Lower leg skin (tissue), 4 donors: ENCODE measurements at regions not wholly inside any gene's neighbourhood (a gene's known extent, or its start where the extent isn't known, plus 50 kb on each side); places are given as distances from the start of the nearest gene placed in this dataset.

Experiments used
- DNase-seq, 2 donors: peaks; one replicate each; pipeline ENCODE4 v3.0.0-alpha.2; 2019; ENCODE audit warnings: low spot score in 2 of 2
- H3K4me3 ChIP-seq: fragments of 200-600 bp; sonication (generic); 2 replicates; pipeline ENCODE4 v1.5.1; 2017; ENCODE audit warnings: mild to moderate bottlenecking, low read depth; ENCODE audit not compliant: poor library complexity, severe bottlenecking
- POLR2A ChIP-seq, 2 donors: fragments of 450-650 bp; IDR thresholded peaks; one replicate each; pipeline ENCODE4 v1.6.1; 2016 to 2017; ENCODE audit warnings: antibody characterized with exemption in 2 of 2, mild to moderate bottlenecking in 1 of 2, moderate library complexity in 1 of 2
- WGBS, 2 donors: methylation state at CpG; one replicate each; pipeline ENCODE4 v1.1.5; 2018; 5-methylcytosine and 5-hydroxymethylcytosine counted together
- intact Hi-C: fragments of 100-400 bp; cut with DNase I; formaldehyde crosslinking; loops from one replicate; pipeline ENCODE4 v1.15.0; 2023; ENCODE audit warnings: low total_unique reads
- TF ChIP-seq, protein P1 (sequence below), 3 donors: fragments of 450-650 bp; IDR thresholded peaks; one replicate each; pipeline ENCODE4 v1.5.1; 2016; ENCODE audit warnings: antibody characterized with exemption in 3 of 3, mild to moderate bottlenecking in 3 of 3, moderate library complexity in 2 of 3

GRCh38 chr6:43876602-43877001, 106.6 kb downstream of the VEGFA start:
- WGBS, 2 donors = 83 to 85% methylated on average over 4 of the region's 4 CpGs
- intact Hi-C loops = no loop called here
- no peak for TF ChIP-seq POLR2A (IDR thresholded peaks at IDR 0.05)
- TF ChIP-seq, protein P1, sequence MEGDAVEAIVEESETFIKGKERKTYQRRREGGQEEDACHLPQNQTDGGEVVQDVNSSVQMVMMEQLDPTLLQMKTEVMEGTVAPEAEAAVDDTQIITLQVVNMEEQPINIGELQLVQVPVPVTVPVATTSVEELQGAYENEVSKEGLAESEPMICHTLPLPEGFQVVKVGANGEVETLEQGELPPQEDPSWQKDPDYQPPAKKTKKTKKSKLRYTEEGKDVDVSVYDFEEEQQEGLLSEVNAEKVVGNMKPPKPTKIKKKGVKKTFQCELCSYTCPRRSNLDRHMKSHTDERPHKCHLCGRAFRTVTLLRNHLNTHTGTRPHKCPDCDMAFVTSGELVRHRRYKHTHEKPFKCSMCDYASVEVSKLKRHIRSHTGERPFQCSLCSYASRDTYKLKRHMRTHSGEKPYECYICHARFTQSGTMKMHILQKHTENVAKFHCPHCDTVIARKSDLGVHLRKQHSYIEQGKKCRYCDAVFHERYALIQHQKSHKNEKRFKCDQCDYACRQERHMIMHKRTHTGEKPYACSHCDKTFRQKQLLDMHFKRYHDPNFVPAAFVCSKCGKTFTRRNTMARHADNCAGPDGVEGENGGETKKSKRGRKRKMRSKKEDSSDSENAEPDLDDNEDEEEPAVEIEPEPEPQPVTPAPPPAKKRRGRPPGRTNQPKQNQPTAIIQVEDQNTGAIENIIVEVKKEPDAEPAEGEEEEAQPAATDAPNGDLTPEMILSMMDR (IDR thresholded peaks at IDR 0.05) = no peak

DNA sequence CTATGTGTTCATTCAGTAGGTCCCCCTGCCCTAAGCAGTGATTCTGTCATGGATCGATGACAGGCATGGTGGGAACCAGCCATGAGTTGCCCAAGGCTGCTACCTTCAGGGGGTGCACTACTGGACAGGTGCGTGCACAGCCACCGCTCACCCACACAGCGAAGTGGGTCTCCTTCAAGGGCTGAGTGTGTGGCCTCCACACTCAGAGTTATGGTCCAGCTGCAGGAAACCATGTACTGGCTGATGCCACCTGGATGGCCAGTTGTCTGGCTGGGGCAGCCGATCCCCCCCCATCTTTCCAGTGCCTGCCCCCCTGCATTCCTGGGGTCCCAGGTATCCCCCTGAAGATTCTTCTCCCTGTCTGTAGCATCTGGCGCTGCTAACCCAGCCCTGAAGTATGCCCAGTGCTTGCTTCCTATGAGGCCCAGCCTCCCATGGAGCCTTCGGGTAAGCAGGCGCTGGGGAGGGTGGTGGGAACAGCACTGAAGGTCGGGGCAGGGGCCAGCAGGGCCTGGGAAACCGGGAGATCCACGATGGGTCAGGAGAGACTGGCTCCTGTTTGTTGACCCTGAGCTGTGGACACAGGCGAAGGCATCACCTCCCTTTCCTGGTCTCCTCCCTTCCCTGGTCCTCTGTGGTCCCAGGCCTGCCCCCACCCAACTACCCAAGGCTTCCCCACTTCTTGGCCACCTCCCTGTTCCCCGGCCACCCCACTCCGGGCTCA, 106.0 kb downstream of the VEGFA start:
- WGBS, 2 donors = 83 to 93% methylated on average over 14 of the region's 14 CpGs
- intact Hi-C loops = no loop called here
- H3K4me3 ChIP-seq = no peak overlapping the region
- DNase-seq = no peak
- TF ChIP-seq POLR2A (IDR thresholded peaks at IDR 0.05) = no peak
- TF ChIP-seq, protein P1 (IDR thresholded peaks at IDR 0.05) = no peak

More at GRCh38 chr6:43876602-43877001, 106.6 kb downstream of the VEGFA start:
- DNase-seq = no peak
- no peak overlapping the region for H3K4me3 ChIP-seq

DNA sequence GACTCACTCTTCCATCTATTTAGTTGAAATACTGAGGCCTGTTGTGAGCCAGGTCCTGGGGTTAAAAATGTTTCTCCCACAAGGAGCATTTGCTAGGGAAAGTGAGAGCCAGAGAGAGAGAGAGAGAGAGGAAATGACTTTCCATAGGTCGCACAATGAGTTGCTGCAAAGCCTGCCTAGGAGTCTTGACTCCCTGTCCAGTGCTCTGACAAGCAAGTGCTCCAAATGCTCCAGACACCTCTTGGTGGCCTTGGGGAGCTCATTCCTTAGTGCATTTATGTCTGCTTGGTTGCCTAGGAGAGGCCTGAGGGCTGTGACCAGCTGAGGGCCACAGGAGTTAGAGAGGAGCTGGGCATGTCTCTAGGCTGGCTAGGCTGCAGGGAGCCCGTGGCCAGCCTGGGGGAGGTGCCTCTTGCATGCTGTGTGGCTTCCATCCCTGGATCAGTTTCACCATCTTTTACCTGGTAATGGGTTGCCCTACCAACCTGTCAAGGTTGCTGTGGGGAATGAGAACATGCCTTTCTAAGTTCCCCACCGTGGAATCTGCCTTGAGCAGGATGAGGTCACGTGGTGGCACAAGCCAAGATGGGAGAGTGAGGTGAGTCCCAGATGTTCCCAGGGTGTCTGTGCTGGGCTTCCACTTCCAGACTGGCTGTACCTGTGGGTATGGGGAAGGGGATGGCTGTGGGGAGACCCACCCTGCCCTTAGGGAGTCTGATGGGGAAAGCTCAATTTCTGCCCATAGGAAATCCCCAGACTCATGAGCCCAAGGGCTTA, 105.0 kb downstream of the VEGFA start:
- intact Hi-C loops = no loop called here
- TF ChIP-seq POLR2A (IDR thresholded peaks at IDR 0.05) = no peak
- TF ChIP-seq, protein P1 (IDR thresholded peaks at IDR 0.05) = no peak

GRCh38 chr6:43873806-43874714, 104.0 kb downstream of the VEGFA start:
- WGBS, 2 donors = 84 to 91% methylated on average over 3 of the region's 3 CpGs
- no peak overlapping the region for H3K4me3 ChIP-seq
- DNase-seq = no peak
- TF ChIP-seq POLR2A (IDR thresholded peaks at IDR 0.05) = no peak
- TF ChIP-seq, protein P1 (IDR thresholded peaks at IDR 0.05) = no peak
- intact Hi-C loops = no loop called here

More for the DNA sequence above, 105.0 kb downstream of the VEGFA start:
- 74 to 87% methylated on average over 4 of the region's 4 CpGs for WGBS, 2 donors
- no peak overlapping the region for H3K4me3 ChIP-seq
- no peak for DNase-seq

GRCh38 chr6:43871933-43872332, 101.9 kb downstream of the VEGFA start:
- WGBS, 2 donors = 95 to 97% methylated on average over 4 of the region's 4 CpGs
- intact Hi-C loops = no loop called here

More at GRCh38 chr6:43871933-43872332, 101.9 kb downstream of the VEGFA start:
- DNase-seq = no peak
- TF ChIP-seq POLR2A (IDR thresholded peaks at IDR 0.05) = no peak
- TF ChIP-seq, protein P1 (IDR thresholded peaks at IDR 0.05) = no peak
- H3K4me3 ChIP-seq = no peak overlapping the region
